Keratinocyte (primary cell): ENCODE measurements at regions not wholly inside any gene's neighbourhood (a gene's known extent, or its start where the extent isn't known, plus 50 kb on each side); places are given as distances from the start of the nearest gene placed in this dataset.

Source experiments
- DNase-seq: peaks from one replicate; pipeline ENCODE4 v3.0.0-alpha.2; 2011; ENCODE audit warnings: low read depth, missing footprints, low spot score
- FAIRE-seq: peaks from 2 replicates; lab custom pipeline; 2011; peaks lifted over from hg19 to GRCh38; lab: Jason Lieb, UNC
- H2AFZ ChIP-seq: 2 replicates; pipeline ENCODE4 v1.6.0; 2012; ENCODE audit warnings: low read length, control low read depth, inconsistent platforms; ENCODE audit not compliant: control insufficient read depth
- H3K27ac ChIP-seq: 2 replicates; pipeline ENCODE4 v1.5.1; 2011; ENCODE audit warnings: low read length; ENCODE audit not compliant: control insufficient read depth, insufficient read depth
- H3K27me3 ChIP-seq: 3 replicates; pipeline ENCODE4 v1.6.0; 2011; ENCODE audit warnings: low read length; ENCODE audit not compliant: control insufficient read depth, insufficient read depth; ENCODE audit errors: extremely low read depth
- H3K36me3 ChIP-seq, 2 experiments: 2 replicates in 1 of 2; 3 replicates in 1 of 2; pipeline ENCODE4 v1.5.1; 2011; ENCODE audit warnings: low read length in 2 of 2, mild to moderate bottlenecking in 1 of 2; ENCODE audit not compliant: control insufficient read depth in 2 of 2, insufficient read depth in 2 of 2; ENCODE audit errors: extremely low read depth in 1 of 2
- H3K4me1 ChIP-seq: 3 replicates; pipeline ENCODE4 v1.5.1; 2011; ENCODE audit warnings: low read length; ENCODE audit not compliant: control insufficient read depth, insufficient read depth; ENCODE audit errors: extremely low read depth
- H3K4me2 ChIP-seq: 3 replicates; pipeline ENCODE4 v1.6.0; 2011; ENCODE audit warnings: low read depth, low read length; ENCODE audit not compliant: control insufficient read depth, insufficient read depth; ENCODE audit errors: extremely low read depth
- H3K4me3 ChIP-seq, 3 experiments: fragments of 200-600 bp in 1 of 3; sonication (generic) in 1 of 3; 2 replicates in 2 of 3; 3 replicates in 1 of 3; pipeline ENCODE4 v1.5.1; 2011 to 2016; ENCODE audit warnings: low read length in 3 of 3, mild to moderate bottlenecking in 3 of 3, control low read depth in 2 of 3, inconsistent platforms in 1 of 3, low read depth in 1 of 3, mixed read lengths in 1 of 3, mixed run types in 1 of 3, moderate library complexity in 1 of 3; ENCODE audit not compliant: control insufficient read depth in 2 of 3, insufficient read depth in 2 of 3; ENCODE audit errors: extremely low read depth in 1 of 3
- H3K79me2 ChIP-seq: 2 replicates; pipeline ENCODE4 v1.6.0; 2012; ENCODE audit warnings: low read length; ENCODE audit not compliant: control insufficient read depth, insufficient read depth
- H3K9ac ChIP-seq: 3 replicates; pipeline ENCODE4 v1.6.0; 2011; ENCODE audit warnings: low read length; ENCODE audit not compliant: control insufficient read depth, insufficient read depth; ENCODE audit errors: extremely low read depth
- H3K9me1 ChIP-seq: 3 replicates; pipeline ENCODE4 v1.6.0; 2011; ENCODE audit warnings: low read length; ENCODE audit not compliant: control insufficient read depth, insufficient read depth; ENCODE audit errors: extremely low read depth
- H3K9me3 ChIP-seq: 2 replicates; pipeline ENCODE4 v1.5.1; 2012; ENCODE audit warnings: low read depth, low read length; ENCODE audit not compliant: control insufficient read depth
- H4K20me1 ChIP-seq: 3 replicates; pipeline ENCODE4 v1.6.0; 2011; ENCODE audit warnings: low read length; ENCODE audit not compliant: control insufficient read depth, insufficient read depth; ENCODE audit errors: extremely low read depth
- EZH2 ChIP-seq: IDR thresholded peaks from one replicate; pipeline ENCODE4 v1.6.1; 2012; ENCODE audit warnings: inconsistent platforms, mild to moderate bottlenecking, low read length, moderate library complexity
- dilution Hi-C: fragments of 300-500 bp; cut with MboI; formaldehyde crosslinking; loops from one replicate; pipeline ENCODE4 v1.7.0; 2020; ENCODE audit warnings: low sequenced_read_pairs; ENCODE audit not compliant: extremely low pct_ligation_motif_present
- TF ChIP-seq, protein P1 (sequence below), 3 experiments: IDR thresholded peaks in 1 of 3; conservative IDR thresholded peaks in 1 of 3; optimal IDR thresholded peaks in 1 of 3; 2 replicates in 2 of 3; 3 replicates in 1 of 3; pipeline versions ENCODE3 to v1.5.1; 2011; ENCODE audit warnings: low read length in 3 of 3, mild to moderate bottlenecking in 3 of 3, moderate library complexity in 2 of 3, control low read depth in 1 of 3, inconsistent platforms in 1 of 3; ENCODE audit not compliant: insufficient read depth in 2 of 3; ENCODE audit errors: extremely low read depth in 1 of 3

DNA sequence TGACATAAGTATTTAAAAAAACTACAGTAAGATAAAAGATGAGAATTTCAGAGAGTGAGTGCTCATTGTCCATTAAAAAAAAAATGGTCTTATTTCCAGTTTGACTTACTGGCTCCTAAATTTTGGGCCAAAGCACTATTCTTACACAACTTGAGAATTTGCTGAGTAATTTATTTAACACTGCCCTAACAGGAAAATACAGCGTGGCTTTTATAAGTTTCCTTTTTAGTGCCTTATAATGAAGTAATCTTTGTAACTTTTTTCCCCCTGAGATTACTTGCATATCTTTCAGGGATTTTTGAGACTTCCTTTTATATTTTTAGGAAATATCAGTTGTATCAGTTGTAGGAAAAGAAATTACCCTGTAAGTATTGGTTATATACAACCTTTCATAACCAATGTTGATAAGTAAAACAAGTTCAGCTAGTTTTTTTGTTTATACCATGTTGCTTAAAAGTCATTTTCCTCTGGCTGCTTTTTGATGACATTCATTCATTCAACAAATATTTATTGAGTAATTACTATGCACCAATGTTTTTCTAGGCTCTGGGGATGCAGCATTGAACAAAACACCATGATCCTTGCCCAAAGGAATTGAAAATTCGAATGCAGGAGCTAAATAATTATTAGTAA lies 106.4 kb upstream of the SGK1 start:
- dilution Hi-C loops = no loop called here
- Histone ChIP-seq H3K4me2 (no peak overlapping the region), H4K20me1 (no peaks in the 10 kb centered on the region), H3K4me1 (peaks cover 49% of the 10 kb centered on the region), H2AFZ (no peak overlapping the region), H3K9me3 (no peaks in the 10 kb centered on the region), H3K79me2 (no peaks in the 10 kb centered on the region), H3K27ac (no peak overlapping the region), H3K27me3 (no peaks in the 10 kb centered on the region), H3K4me3 (no peak overlapping the region), H3K9me1 (no peaks in the 10 kb centered on the region), H3K9ac (no peak overlapping the region), H3K36me3 (no peaks in the 10 kb centered on the region)
- TF ChIP-seq, protein P1, sequence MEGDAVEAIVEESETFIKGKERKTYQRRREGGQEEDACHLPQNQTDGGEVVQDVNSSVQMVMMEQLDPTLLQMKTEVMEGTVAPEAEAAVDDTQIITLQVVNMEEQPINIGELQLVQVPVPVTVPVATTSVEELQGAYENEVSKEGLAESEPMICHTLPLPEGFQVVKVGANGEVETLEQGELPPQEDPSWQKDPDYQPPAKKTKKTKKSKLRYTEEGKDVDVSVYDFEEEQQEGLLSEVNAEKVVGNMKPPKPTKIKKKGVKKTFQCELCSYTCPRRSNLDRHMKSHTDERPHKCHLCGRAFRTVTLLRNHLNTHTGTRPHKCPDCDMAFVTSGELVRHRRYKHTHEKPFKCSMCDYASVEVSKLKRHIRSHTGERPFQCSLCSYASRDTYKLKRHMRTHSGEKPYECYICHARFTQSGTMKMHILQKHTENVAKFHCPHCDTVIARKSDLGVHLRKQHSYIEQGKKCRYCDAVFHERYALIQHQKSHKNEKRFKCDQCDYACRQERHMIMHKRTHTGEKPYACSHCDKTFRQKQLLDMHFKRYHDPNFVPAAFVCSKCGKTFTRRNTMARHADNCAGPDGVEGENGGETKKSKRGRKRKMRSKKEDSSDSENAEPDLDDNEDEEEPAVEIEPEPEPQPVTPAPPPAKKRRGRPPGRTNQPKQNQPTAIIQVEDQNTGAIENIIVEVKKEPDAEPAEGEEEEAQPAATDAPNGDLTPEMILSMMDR (optimal IDR thresholded peaks at IDR 0.05 in 1 of 3, IDR thresholded peaks at IDR 0.05 in 1 of 3, conservative IDR thresholded peaks at IDR 0.05 in 1 of 3; ENCODE audit: extremely low read depth in 1 of 3, insufficient read depth in 2 of 3, low read length in 3 of 3) = no peak
- TF ChIP-seq EZH2 = no peak
- FAIRE-seq = no peak
- DNase-seq = no peak

DNA sequence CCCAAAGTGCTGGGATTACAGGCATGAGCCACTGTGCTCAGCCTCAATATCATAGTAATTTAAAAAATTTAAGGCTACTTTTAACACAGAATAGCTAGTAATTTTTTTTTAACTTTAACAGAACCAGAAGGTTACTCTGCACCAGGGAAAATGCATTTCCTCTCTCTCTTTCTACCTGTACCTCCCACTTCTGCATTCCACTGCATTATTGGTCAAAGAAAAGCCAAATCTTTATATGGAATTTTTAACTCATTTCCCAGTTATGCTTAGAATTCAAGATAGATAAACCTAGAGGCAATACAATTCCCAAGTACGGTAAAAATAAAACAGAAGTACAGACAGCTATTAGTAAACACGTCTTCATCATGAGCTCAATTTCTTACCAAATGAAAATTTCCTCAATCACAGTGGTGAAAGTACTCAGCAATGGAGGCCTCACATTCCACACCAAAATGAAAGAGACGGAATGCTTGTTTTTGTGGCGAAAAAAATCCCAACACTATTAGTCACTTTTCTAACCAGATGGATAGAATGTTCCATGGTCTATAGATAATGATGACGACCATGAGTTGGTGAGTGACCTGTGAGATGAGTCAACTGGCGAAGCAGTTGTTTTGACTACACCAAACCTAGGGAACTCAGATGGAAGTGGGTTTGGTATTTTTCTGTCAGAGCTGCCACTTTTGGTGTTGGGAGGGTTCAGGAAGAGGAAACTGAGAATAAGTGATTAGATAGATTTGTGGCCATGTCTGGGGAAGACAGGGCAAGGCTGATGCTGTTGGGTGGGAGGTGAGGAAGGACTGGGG lies 104.7 kb upstream of the SGK1 start:
- Histone ChIP-seq H3K36me3 (no peaks in the 10 kb centered on the region), H2AFZ (peak overlapping the region; percentile 23), H4K20me1 (no peaks in the 10 kb centered on the region), H3K4me3 (peak overlapping the region in 1 of 3 experiments; percentile 27), H3K27ac (peak overlapping the region; percentile 86), H3K4me1 (peaks cover 42% of the 10 kb centered on the region), H3K27me3 (no peaks in the 10 kb centered on the region), H3K9me3 (no peaks in the 10 kb centered on the region), H3K9ac (peak overlapping the region; percentile 35), H3K4me2 (peak overlapping the region; percentile 61), H3K9me1 (no peaks in the 10 kb centered on the region), H3K79me2 (no peaks in the 10 kb centered on the region)
- TF ChIP-seq EZH2 = no peak
- TF ChIP-seq, protein P1 (optimal IDR thresholded peaks at IDR 0.05 in 1 of 3, IDR thresholded peaks at IDR 0.05 in 1 of 3, conservative IDR thresholded peaks at IDR 0.05 in 1 of 3; ENCODE audit: extremely low read depth in 1 of 3, insufficient read depth in 2 of 3, low read length in 3 of 3) = no peak
- dilution Hi-C loops = no loop called here
- peak; percentile 84 for DNase-seq
- peak; percentile 90 for FAIRE-seq
